Heart left ventricle (tissue), 16 donors: ENCODE measurements at regions not wholly inside any gene's neighbourhood (a gene's known extent, or its start where the extent isn't known, plus 50 kb on each side); places are given as distances from the start of the nearest gene placed in this dataset.

Experiments used
- ATAC-seq, 4 donors: fragments of 200-7000 bp; cut with Tn5 transposase; one replicate each; pipeline ENCODE4 v1.9.1; 2020 to 2022; ENCODE audit warnings: moderate library complexity in 4 of 4, mild to moderate bottlenecking in 3 of 4, moderate number of reproducible peaks in 1 of 4
- DNase-seq, 5 donors: peaks; one replicate each; pipeline ENCODE4 v3.0.0-alpha.2; 2020
- H3K27ac ChIP-seq, 12 donors: fragments of 200-600 bp; sonication (generic) in 4 of 12; one replicate each; pipeline versions ENCODE4 v1.5.0 to v1.8.0; 2016 to 2022; ENCODE audit warnings: mild to moderate bottlenecking in 2 of 12
- H3K27me3 ChIP-seq, 9 donors: fragments of 200-600 bp; sonication (generic) in 2 of 9; one replicate each; pipeline versions ENCODE4 v1.5.1 to v1.8.0; 2016 to 2022; ENCODE audit warnings: mild to moderate bottlenecking in 3 of 9
- H3K36me3 ChIP-seq, 9 donors: fragments of 200-600 bp; sonication (generic) in 2 of 9; one replicate each; pipeline versions ENCODE4 v1.5.0 to v1.8.0; 2018 to 2022; ENCODE audit warnings: mild to moderate bottlenecking in 2 of 9
- H3K4me1 ChIP-seq, 12 donors: fragments of 200-600 bp; sonication (generic) in 4 of 12; one replicate each; pipeline versions ENCODE4 v1.5.0 to v1.8.0; 2016 to 2022; ENCODE audit warnings: mild to moderate bottlenecking in 3 of 12
- H3K4me3 ChIP-seq, 12 donors: fragments of 200-600 bp; sonication (generic) in 4 of 12; one replicate each; pipeline versions ENCODE4 v1.5.0 to v1.8.0; 2017 to 2022; ENCODE audit warnings: mild to moderate bottlenecking in 9 of 12, moderate library complexity in 4 of 12
- H3K9me3 ChIP-seq, 12 donors: fragments of 200-600 bp; sonication (generic) in 4 of 12; one replicate each; pipeline versions ENCODE4 v1.5.0 to v1.8.0; 2016 to 2022; ENCODE audit warnings: mild to moderate bottlenecking in 1 of 12
- CTCF ChIP-seq, 12 donors: fragments of 200-600 bp; sonication (generic) in 4 of 12; IDR thresholded peaks; one replicate each; pipeline versions ENCODE4 v1.5.0 to v1.8.0; 2018 to 2022; ENCODE audit warnings: antibody characterized with exemption in 12 of 12, mild to moderate bottlenecking in 5 of 12
- POLR2A ChIP-seq, 2 donors: fragments of 450-650 bp; IDR thresholded peaks; one replicate each; pipeline ENCODE4 v1.6.1; 2017; ENCODE audit warnings: antibody characterized with exemption in 2 of 2, mild to moderate bottlenecking in 2 of 2, moderate library complexity in 2 of 2
- WGBS, 4 donors: extraction: QIAGEN DNeasy Blood & Tissue Kit in 2 of 4; methylation state at CpG; one replicate each; pipeline versions ENCODE4 v1.1.5 to v1.1.7; 2013 to 2018; 5-methylcytosine and 5-hydroxymethylcytosine counted together
- intact Hi-C, 10 donors: fragments of 100-400 bp; cut with DNase I; formaldehyde crosslinking; loops; one replicate each; pipeline versions ENCODE4 v1.11.1 to v1.14.2; 2022
- donor health status: ischemic (EF 13 %, LVEDD 7.1; RV severe dilation, severe dysfunction).
- donor health status: healthy with polysubstance abuse.
- donor health status: DM: no; HTN: yes; CAD: no.
- donor health status: DM: no; HTN: no; CAD: no.
- donor health status: ischemic (EF 25% LVEDD 6.9; RV normal size, moderate dysfunction).
- donor health status: ischemic (EF 25% LVEDD 5.7; RV mildly dilated, moderate dysfunction).
- donor health status: healthy.
- donor health status: DM: yes; HTN: yes; CAD: no.
- donor health status: ischemic (EF 35%, LVEDD 5.7; RV mildly dilated, moderate dysfunction).
- donor health status: nonischemic (EF 11% LVEDD 7.7; RV severe dilation, severe dysfunction).
- donor health status: DM: yes; HTN: yes; CAD: no.
- donor health status: PGD.
- donor health status: ischemic (EF 29% LVEDD 5.4; RV normal size, mild dysfunction).
- donor health status: nonischemic (EF 23%, LVEDD 6.1; RV moderate dilation, normal function).

- no peaks in the 10 kb centered on the region for H3K4me1 ChIP-seq
- ATAC-seq (no peak), DNase-seq (no peak)
- no peak overlapping the region for H3K4me3 ChIP-seq
- 43 to 65% (median 47%) methylated on average over 1 of the region's 1 CpG for WGBS, 4 donors
- intact Hi-C loops: no loop called here
- peaks cover 0 to 9% (median 0%) of the 10 kb centered on the region in 9 donors for H3K27me3 ChIP-seq
- no peaks in the 10 kb centered on the region for H3K9me3 ChIP-seq
- H3K27ac ChIP-seq: no peak overlapping the region
- TF ChIP-seq POLR2A (IDR thresholded peaks at IDR 0.05) (no peak), CTCF (IDR thresholded peaks at IDR 0.05) (no peak)
- H3K36me3 ChIP-seq: no peaks in the 10 kb centered on the region
These were observed 199.9 kb upstream of the PWP1 start for GRCh38 chr12:107485731-107486130.

GRCh38 chr12:107486140-107486892, 199.3 kb upstream of the PWP1 start:
- DNase-seq (no peak), ATAC-seq (no peak)
- no peak overlapping the region for H3K4me3 ChIP-seq
- no peaks in the 10 kb centered on the region for H3K36me3 ChIP-seq
- TF ChIP-seq POLR2A (IDR thresholded peaks at IDR 0.05): no peak
- TF ChIP-seq CTCF (IDR thresholded peaks at IDR 0.05): no peak
- H3K27ac ChIP-seq: no peak overlapping the region
- peaks cover 0 to 9% (median 0%) of the 10 kb centered on the region in 9 donors for H3K27me3 ChIP-seq
- H3K9me3 ChIP-seq: no peaks in the 10 kb centered on the region
- H3K4me1 ChIP-seq: no peaks in the 10 kb centered on the region
- 79 to 82% (median 81%) methylated on average over 2 of the region's 2 CpGs for WGBS, 4 donors
- intact Hi-C loops: no loop called here

- 66 to 88% (median 76%) methylated on average over 2 of the region's 2 CpGs for WGBS, 4 donors
These were observed 198.5 kb upstream of the PWP1 start for GRCh38 chr12:107487011-107487680.

More at GRCh38 chr12:107487011-107487680, 198.5 kb upstream of the PWP1 start:
- intact Hi-C loops: no loop called here
- ATAC-seq: no peak
- Histone ChIP-seq H3K9me3 (no peaks in the 10 kb centered on the region), H3K27me3 (peaks cover 0 to 9% (median 0%) of the 10 kb centered on the region in 9 donors), H3K4me1 (peaks cover 0 to 4% (median 0%) of the 10 kb centered on the region in 12 donors), H3K27ac (no peak overlapping the region), H3K4me3 (no peak overlapping the region), H3K36me3 (no peaks in the 10 kb centered on the region)
- DNase-seq: no peak
- no peak for TF ChIP-seq CTCF (IDR thresholded peaks at IDR 0.05)
- no peak for TF ChIP-seq POLR2A (IDR thresholded peaks at IDR 0.05)
